ENCODE measurements at regions not wholly inside any gene's neighbourhood (a gene's known extent, or its start where the extent isn't known, plus 50 kb on each side); places are given as distances from the start of the nearest gene placed in this dataset.

DNA sequence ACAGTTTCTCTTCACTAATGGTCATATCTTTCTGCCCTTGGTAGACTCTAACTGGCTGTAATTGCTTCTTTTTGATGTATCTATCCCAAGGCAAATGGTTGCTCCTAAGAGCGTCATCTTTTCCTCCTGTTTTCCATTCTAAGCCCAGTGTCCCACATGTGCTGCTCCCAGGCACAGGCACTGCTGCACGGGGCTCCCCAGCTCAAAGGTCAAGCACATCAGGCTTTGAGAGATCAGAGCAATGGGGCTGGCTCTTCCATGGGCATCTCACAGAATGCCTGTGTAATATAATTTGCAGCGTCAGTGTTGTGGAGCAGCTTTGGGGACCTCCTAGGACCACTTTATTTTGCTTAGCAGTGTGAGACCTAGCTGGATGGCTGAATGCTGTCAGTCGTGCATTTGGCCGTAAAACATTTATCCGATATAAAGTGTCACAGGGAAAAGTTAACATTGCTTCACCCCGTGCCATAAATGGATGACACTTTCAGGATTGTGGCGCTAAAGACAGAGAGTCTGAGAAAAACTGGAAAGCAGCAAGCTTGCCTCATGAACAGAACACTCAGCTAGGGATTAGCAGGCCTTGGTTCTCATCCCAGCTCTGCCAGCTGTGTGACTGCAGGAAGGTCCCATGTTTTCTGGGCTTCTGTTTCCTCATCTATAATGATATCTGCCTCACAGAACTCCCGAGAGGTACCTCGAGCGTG, 277.5 kb upstream of the TBL1XR1 start:
- DNase-seq (ENCODE audit: low spot score) = no peak
- TF ChIP-seq, protein P1, sequence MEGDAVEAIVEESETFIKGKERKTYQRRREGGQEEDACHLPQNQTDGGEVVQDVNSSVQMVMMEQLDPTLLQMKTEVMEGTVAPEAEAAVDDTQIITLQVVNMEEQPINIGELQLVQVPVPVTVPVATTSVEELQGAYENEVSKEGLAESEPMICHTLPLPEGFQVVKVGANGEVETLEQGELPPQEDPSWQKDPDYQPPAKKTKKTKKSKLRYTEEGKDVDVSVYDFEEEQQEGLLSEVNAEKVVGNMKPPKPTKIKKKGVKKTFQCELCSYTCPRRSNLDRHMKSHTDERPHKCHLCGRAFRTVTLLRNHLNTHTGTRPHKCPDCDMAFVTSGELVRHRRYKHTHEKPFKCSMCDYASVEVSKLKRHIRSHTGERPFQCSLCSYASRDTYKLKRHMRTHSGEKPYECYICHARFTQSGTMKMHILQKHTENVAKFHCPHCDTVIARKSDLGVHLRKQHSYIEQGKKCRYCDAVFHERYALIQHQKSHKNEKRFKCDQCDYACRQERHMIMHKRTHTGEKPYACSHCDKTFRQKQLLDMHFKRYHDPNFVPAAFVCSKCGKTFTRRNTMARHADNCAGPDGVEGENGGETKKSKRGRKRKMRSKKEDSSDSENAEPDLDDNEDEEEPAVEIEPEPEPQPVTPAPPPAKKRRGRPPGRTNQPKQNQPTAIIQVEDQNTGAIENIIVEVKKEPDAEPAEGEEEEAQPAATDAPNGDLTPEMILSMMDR (IDR thresholded peaks at IDR 0.05; ENCODE audit: extremely low read depth, missing control alignments) = no peak

GRCh38 chr3:177475356-177475665, 278.0 kb upstream of the TBL1XR1 start:
- no peak for DNase-seq (ENCODE audit: low spot score)
- TF ChIP-seq, protein P1 (IDR thresholded peaks at IDR 0.05; ENCODE audit: extremely low read depth, missing control alignments) = no peak

GRCh38 chr3:177476495-177476894, 279.2 kb upstream of the TBL1XR1 start:
- no peak for DNase-seq (ENCODE audit: low spot score)
- TF ChIP-seq, protein P1 (IDR thresholded peaks at IDR 0.05; ENCODE audit: extremely low read depth, missing control alignments) = no peak

DNA sequence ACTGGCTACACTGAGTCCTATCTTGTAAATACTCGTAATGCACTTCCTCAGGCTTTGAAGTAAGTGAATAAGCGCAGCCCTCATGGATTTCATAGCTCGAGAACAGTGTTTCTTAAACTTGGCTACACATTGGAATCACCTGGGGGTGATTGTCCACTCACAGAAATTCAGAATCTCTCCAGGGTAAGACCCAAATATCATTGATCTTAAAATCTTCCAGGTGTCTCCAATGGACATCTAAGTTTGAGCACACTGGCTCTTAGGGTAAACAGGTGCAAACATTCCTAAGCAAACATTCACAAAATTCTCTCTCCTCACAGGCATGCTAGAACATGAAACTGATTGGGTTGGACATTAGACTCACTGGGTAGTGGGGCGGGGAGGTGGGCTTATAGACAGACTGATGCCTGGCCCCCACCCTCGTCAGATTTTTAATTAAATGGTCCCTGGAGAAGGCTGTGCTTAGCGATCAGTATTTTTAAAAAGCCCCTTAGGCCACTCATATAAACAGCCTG, 279.7 kb upstream of the TBL1XR1 start:
- DNase-seq (ENCODE audit: low spot score) = no peak
- TF ChIP-seq, protein P1 (IDR thresholded peaks at IDR 0.05; ENCODE audit: extremely low read depth, missing control alignments) = no peak

GRCh38 chr3:177478170-177478867, 281.0 kb upstream of the TBL1XR1 start:
- TF ChIP-seq, protein P1 (IDR thresholded peaks at IDR 0.05; ENCODE audit: extremely low read depth, missing control alignments) = no peak
- DNase-seq (ENCODE audit: low spot score) = no peak

GRCh38 chr3:177479630-177480029, 282.3 kb upstream of the TBL1XR1 start:
- no peak for DNase-seq (ENCODE audit: low spot score)
- TF ChIP-seq, protein P1 (IDR thresholded peaks at IDR 0.05; ENCODE audit: extremely low read depth, missing control alignments) = no peak

DNA sequence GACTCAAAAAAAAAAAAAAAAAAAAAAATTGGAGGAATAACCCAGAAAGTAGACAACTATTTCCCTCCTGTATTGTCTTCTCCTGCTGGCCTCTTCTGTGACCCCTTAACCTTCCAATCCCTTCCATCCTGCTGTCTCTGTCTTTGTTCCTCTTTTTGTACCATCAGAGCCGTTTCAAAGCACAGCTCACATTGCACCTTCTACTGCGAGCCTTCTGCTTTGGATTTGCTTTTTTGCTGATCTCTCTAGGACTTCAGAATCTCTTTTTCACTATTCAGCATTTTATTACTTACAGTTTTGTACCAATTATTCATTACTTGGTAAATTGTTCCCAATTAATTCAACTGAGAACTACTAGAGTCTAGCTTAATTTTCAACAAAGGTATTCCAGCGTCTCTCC, 284.0 kb upstream of the TBL1XR1 start:
- TF ChIP-seq, protein P1 (IDR thresholded peaks at IDR 0.05; ENCODE audit: extremely low read depth, missing control alignments) = no peak
- DNase-seq (ENCODE audit: low spot score) = no peak
